ENCODE measurements at regions not wholly inside any gene's neighbourhood (a gene's known extent, or its start where the extent isn't known, plus 50 kb on each side); places are given as distances from the start of the nearest gene placed in this dataset.
"Not testable (repeated sequence)": the region's sequence is repeated elsewhere in the genome, so short reads cannot be mapped to it uniquely, and the experiment has no call there.

DNA sequence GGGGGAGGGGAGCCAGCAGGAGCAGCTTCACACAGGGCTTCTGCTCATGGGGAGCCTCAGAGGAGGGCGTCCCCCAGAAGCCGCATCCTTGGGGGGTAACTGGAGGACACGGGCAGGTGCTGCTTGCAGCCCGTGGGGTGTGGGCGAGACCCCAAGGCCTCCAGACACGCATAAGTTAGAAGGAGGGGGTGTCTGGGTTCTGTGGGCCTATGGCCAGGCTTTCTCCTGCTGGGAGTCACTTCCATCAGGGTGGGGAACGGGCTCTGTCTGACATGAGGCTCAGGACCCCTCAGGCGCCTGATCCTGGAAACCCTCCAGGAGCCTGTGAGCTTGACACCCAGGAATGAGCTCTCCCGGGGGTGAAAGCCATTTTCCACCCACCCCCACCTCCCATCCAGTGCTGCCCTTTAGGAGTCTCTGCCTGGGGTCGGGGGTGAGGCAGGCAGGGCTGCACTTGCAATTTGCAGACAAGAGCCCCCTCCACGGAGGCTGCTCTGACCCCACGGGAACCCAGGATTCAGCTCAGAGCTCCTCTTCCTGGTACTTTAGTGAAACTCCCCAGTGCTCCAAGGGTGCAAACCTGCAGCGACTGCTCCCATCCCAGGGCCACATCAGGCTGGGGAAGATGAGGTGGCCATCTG, 325.7 kb downstream of the ADGRD1 start:
- TF ChIP-seq ZNF274 (IDR thresholded peaks at IDR 0.05; ENCODE audit: low read depth, low read length), result no peak
- no peak overlapping the region for H3K4me3 ChIP-seq (ENCODE audit: low read length)

DNA sequence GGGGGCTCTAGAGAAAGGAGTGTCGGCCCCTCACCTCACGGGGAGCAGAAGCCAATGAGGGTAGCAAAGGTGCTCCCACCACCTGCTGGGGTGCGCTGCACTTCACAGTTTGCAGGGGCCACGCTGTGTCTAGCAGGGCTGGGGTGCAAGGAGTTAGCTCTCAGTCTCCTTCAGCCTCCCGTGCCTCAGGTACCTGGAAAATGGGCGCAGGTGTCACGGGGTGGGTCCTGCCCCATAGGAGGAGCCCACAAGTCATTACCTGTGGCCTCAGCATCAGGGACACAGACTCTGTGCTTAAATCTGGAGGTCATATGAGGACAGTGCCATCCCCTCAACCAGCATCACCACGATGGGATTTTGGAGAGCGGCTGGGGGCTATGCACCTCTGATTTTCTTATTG, 326.7 kb downstream of the ADGRD1 start:
- no peak for TF ChIP-seq ZNF274 (IDR thresholded peaks at IDR 0.05; ENCODE audit: low read depth, low read length)
- no peak overlapping the region for H3K4me3 ChIP-seq (ENCODE audit: low read length)

DNA sequence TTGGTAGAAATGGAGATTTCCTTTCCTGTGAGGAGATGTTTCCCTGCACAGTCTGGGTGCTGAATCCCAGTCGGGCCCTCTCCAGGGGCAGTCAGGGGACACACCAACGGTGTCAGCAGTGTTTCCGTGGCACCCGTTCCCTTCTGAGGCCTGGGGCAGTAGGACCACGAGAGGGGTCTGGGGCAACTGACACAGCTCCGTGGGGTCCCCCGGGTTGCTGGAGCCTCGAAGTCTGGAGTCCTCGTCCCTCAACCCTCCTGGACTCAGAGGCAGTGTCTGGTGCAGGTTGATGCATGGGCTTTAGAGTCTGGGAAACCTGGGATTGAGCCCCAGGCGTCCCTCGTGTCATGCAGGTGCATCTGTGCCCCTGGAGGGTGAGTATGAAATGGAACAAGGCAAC, 327.3 kb downstream of the ADGRD1 start:
- no peak for TF ChIP-seq ZNF274 (IDR thresholded peaks at IDR 0.05; ENCODE audit: low read depth, low read length)
- H3K4me3 ChIP-seq (ENCODE audit: low read length), result no peak overlapping the region

DNA sequence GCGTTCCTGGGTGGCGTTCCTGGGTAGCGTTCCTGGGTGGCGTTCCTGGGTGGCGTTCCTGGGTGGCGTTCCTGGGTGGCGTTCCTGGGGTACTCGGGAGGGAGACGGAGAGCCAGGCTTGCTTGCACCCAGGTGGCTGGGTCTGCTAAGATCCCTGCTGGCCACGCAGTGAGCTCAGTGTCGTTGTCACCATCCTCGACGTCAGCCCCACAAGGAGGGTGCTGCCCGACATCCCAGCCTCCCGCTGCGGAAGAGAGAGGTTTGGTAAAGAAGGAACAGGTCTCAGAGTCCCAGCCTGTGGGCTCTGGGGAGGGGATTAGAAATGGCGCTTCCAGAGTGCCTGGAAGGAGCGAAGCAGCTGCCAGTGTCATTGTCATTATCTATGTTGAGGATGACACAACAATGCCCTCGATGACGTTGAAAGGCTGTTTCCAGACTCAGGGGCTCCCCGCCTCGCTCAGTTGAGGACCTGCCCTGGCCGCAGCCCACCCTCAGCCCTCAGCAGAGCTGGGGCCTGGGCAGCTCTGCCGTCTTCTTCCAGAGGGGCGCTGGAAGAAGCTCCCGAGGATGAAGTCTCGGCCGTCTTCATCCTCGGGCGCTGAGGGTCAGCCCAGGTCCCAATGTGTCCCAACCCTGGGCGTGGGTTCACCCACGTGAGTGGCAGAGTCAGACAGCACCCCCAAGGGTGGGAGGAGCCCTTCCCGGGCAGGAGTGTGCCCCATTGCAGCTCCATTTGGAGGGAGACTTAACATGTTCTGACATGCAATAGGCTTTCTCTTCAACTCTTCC, 328.8 kb downstream of the ADGRD1 start:
- no peak overlapping the region for H3K4me3 ChIP-seq (ENCODE audit: low read length)
- TF ChIP-seq ZNF274 (IDR thresholded peaks at IDR 0.05; ENCODE audit: low read depth, low read length), result no peak

DNA sequence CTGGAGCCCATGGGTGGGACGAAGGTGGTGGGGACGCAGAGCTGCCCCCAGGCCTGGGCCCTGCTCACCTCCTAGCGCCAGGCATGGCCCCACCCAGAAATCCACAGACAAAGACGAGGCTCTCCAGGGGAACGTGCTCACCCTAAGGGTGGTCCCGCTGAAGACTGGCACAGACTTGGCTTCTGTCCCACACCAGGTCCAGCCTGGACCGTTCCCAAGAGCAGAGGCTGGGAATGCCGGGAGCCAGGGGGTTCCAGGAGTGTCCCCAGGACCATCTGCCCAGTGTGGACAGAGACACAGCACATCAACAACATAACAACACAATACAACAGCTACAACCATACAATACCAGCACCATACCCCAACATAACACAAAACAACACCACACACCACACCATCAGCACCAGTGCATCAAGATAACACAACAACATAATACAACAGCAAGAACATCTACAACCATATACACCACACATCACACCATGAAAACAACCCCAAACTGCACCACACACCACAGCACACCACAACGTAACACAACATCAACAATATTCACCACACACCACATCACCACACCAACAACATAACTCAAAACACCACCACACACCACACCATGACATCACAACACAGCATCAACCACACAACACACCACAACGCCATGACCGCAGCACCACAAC, 329.6 kb downstream of the ADGRD1 start:
- TF ChIP-seq ZNF274 (IDR thresholded peaks at IDR 0.05; ENCODE audit: low read depth, low read length), result no peak

DNA sequence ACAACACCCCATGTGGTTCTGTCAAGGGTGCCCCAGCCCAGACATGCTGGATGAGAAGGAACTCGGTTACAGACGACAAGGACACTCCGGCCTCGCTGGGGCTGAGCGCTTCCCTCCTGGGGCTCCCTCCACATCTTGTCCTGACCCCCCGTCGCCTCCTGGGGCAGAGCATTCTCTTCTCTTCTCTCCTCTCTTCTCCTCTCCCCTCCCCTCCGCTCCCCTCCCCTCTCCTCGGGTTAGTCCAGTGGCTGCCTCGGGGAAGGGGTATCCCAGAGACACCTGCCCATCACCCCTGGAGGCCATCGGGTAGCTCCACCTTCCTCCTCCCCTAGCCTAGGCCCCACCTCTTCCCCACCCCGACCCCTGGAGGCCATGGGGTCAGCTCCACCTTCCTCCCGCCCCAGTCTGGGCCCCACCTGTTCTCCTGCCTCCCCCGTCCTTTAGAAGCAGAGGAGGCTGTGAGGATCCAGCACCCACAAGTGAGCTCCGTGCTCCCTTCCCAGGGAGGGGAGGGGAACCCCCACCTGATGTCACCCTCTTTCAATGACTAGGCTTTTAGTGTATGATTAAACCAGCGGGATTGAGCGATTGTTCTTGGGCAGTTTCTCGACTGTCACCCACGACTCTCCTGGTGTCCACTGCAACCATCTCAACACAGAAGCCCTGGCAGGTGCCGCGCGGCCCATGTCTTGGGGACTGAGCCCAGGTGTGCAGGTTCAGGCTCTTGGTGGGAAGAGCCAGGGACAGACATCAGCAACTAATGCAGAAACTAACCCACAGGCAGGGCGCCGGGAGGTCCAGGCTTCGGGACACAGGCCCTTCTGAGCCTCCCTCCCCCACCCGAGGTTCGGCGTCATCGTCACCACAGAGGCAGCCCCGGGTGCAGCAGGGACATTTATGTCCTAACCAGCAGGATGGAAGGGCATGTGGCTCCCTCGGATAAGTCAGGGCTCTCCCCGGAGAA, 330.4 kb downstream of the ADGRD1 start:
- not testable (repeated sequence) for H3K4me3 ChIP-seq (ENCODE audit: low read length)

More for the DNA sequence above, 329.6 kb downstream of the ADGRD1 start:
- no peak overlapping the region for H3K4me3 ChIP-seq (ENCODE audit: low read length)

DNA sequence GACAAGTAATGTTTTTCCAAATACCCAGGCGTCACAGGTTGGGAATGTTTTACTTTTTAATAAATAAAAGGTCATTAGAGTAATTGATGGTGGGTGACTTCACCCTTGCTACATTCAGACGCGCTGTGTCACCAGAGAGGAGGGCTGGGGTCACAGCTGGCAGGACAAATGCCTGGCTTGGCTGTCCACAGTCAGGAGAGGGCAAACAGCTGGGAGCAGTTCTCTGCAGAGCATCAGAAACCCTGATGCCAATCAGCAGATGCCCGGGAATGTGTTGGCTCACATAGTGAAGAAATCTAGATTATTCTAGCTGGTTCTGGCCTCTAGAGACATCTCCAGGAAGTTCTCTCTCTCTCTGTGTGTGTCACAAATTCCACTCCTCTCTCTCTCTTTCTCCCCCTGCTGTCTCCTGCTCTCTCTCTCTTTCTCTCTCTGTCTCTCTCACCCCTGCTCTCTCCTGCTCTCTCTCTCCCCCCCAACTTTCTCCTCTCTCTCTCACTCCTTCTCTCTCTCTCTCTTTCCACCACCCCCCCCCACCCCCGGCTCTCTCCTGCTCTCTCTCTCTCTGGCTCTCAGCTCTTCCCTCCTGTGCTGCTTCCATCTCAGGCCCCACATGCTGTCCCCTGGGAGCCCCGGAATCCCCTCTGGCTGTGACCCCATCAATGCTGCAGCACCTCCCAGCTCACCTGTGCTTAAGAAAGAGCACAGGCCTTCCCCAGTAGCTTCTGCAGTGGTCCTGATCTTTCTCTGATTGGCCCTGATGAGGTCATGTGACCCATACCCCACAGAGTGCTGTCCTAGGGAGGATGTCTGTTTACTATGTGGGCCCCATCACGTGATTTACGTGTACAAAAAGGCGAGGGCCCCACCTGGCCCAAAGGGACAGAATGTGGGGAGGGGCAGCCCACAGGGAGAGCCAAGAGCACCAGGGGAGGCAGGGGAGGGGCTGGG, 331.5 kb downstream of the ADGRD1 start:
- H3K4me3 ChIP-seq (ENCODE audit: low read length), result not testable (repeated sequence)

DNA sequence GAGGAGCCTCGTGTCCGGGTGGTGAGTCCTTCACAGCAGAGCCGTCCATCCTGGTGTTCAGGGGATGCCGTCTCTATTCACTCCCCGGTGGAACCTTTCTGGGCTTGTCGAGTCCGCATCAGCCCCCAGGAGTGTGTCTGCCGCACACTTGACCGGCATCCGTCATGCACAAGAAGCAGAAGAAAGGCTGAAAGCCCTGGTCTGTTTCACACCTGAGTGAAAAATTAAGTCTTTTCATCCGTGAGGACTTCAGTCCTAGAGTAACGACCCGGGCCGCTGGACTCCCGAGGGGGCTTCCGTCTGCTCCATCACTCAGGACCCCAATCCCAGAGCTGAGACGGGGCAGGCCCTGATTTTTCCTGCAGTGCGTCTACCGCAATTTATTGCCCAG, 332.2 kb downstream of the ADGRD1 start:
- H3K4me3 ChIP-seq (ENCODE audit: low read length), result not testable (repeated sequence)

DNA sequence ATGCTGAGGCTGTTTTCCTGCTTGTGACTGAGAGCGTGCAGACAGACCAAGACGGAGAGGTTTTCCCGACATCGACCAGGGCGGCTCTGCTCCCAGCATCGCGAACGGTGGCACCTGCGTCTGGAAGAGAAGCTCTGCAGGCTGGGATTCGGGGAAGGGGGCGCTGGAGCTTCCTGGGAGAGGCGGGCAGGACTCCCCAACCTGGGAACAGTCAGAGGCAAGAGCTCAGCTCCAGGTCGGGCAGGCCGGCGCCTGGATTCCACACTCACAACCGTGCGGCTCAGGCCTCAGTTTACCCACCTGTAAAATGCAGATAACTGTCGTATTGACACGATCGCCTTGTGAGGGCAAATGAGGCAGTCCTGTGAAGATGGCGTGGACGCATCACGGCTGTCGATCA, 332.6 kb downstream of the ADGRD1 start:
- H3K4me3 ChIP-seq (ENCODE audit: low read length), result not testable (repeated sequence)

DNA sequence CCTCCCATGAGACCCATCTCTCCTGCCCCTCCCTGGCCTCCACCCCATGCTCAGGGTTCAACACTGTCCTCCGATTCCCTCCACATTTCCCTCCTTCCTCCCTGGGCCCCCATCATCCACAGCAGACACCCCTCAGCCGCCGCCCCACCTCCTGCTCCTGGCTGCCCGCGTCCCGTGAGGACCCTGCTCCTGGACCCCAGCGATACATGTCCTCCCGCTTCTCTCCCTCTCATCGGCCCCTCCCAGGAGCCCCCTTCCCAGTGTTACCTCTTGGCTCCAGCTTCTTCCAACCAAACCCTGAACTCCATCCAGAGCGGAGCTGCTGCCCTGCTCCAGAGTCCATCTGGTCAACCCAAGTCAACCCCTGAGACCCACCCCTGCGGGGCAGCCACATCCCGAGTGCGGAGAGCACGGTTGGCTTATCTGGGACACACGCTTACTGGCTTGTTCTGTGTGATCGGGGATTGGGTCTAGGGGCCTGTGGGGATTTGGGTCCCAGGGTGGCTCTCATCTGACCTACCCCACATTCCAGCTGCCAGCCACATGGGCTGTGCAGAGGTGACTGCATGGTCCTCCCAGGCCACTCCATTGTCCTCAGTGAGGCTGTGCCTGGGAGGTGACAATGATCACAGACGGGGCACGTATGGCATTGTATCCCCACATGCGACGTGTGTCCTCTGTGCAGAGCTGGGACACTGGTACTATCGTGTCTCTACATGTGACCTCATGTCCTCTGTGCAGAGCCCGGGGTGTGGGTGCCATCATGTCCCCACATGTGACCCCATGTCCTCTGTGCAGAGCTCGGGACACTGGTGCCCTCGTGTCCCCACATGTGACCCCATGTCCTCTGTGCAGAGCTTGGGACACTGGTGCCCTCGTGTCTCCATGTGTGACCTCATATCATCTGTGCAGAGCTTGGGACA, 333.6 kb downstream of the ADGRD1 start:
- H3K4me3 ChIP-seq (ENCODE audit: low read length), result no peak overlapping the region
- no peak for TF ChIP-seq ZNF274 (IDR thresholded peaks at IDR 0.05; ENCODE audit: low read depth, low read length)

DNA sequence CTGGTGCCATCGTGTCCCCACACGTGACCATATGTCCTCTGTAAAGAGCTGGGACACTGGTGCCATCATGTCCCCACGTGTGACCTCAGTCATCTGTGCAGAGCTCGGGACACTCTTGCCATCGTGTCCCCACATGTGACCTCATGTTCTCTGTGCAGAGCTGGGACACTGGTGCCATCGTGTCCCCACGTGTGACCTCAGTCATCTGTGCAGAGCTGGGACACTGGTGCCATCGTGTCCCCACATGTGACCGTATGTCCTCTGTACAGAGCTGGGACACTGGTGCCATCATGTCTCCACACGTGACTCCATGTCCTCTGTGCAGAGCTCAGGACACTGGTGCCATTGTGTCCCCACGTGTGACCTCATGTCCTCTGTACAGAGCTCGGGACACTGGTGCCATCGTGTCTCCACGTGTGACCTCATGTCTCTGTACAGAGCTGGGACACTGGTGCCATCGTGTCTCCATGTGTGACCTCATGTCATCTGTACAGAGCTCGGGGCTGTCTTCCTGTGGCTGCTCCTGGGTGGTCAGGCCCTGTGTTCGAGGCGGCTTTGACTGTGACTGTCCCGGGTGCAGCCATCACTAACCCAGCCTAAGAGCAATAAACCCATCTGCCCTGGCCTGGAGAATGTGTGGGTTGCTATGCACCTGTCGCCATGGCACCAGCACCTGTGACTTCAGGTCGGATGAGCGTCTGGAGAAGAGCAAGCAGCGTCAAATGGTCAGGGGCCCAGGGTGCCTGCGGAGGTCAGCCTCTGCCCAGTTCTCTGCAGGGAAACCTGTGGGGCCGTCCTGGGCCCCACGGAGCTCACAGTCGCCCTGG, 334.4 kb downstream of the ADGRD1 start:
- H3K4me3 ChIP-seq (ENCODE audit: low read length), result no peak overlapping the region
- TF ChIP-seq ZNF274 (IDR thresholded peaks at IDR 0.05; ENCODE audit: low read depth, low read length), result no peak

DNA sequence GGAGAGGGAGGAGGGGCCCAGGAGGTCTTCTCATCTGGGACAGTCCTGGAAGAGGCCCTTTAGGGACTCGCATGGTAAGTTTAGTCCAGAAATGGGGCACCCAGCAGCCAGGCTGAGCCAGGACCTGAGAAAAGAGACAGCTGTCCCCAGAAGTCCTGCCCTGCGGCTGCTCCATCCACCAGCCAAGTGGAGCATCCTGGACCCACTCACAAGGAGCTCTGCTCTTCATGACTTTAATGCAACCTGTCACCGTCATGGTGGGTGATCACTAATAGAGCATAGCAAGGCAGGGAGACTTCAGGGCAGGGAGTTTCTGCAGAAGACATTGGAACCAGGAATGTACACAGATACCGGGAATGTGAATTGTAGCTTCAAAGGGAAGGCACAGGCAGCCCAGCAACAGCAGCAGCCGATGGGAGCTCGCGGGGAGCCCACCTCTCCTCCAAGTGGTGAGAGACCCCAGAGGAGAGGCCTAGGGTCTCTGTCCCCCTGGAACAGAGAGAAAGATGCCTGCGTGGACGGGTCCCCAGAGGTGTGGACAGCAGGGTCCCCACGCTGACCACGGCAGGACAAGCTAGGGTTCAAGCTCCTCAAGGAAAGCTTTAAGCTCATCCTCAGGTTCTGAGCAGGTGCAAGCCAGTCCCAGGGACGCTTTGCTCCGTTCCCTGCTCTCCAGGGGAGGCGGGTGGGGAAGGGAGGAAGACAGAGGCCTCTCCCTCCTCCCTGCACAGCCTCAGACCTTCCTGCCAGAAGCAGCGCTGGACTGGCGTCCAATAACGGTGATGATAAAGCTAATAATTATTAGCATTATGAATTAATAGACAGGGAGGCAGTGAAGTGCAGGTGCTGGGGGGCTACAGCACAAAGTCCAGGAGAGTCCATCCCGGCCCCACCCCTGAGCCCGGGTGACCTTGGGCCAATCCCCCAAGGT, 335.3 kb downstream of the ADGRD1 start:
- H3K4me3 ChIP-seq (ENCODE audit: low read length), result not testable (repeated sequence)

DNA sequence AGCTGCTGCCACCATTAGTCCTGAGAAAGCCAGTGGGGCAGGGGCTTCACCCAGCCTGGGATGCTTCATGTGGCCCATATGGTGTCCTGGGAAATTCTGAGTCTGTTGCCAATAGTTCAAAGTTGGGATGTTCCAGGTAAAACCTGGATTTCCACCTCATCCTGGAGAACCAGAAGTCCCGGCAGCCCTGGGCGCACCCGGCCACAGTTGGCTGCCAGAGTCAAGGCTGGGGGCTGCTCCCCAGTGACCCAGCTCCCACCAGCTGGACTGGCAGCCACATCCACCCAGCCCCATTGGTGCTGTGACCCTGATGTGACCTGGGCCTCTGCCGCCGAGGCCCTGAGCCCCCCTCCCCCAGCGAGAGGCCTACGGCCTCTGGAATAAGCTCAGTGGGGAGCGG, 336.1 kb downstream of the ADGRD1 start:
- H3K4me3 ChIP-seq (ENCODE audit: low read length), result not testable (repeated sequence)

Measured in GM08714 (cell line).